CD4-positive, alpha-beta T cell treated with Interleukin-10 for 1 hour (primary cell): ENCODE measurements at regions not wholly inside any gene's neighbourhood (a gene's known extent, or its start where the extent isn't known, plus 50 kb on each side); places are given as distances from the start of the nearest gene placed in this dataset.

Experiments
- DNase-seq: peaks from one replicate; pipeline ENCODE4 v3.0.0-alpha.2; 2020

GRCh38 chr13:52975969-52976368 is 52.6 kb upstream of the OLFM4 start:
- DNase-seq = no peak

DNA sequence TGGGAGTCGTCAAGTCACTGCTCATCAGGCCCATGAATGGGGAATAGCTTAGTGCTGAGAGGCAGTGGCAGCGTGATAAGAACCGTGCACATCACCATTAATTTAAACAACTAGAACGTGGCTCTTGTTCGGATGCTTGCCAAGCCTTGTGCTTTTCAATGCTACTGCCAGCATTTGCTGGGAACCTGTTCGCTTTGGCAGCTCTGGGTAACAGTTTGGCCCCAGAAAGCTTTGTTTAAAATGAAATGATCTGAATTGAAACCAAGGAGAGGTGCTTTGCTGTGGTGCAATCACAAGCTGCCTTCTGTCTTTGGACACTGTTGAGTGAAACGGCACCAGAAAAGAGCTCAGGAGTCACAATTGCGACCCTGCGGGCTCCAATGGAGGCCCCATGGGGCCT is 53.5 kb upstream of the OLFM4 start:
- DNase-seq = no peak

- DNase-seq = no peak
Observed at GRCh38 chr13:52974711-52975110, 53.9 kb upstream of the OLFM4 start.

DNA sequence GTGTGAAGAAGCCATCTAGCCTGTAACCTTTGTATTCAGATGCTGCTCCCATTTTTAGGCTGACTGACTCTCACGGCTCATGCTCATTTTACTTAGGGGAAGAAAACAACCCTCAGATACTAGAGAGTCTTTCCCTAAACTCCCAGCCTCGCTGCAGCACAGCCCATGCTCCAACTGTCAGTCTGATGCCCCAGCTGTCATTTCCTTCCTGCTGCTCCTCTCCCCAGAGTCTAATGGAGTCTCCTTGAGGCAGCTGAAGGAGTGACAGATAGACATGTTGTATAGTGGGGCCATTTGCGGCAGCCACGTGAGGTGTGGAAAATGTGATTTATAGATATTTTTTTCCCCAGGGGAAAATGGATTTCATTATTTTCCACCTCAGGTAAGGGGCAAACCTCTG is 59.2 kb upstream of the OLFM4 start:
- no peak for DNase-seq

- DNase-seq = peak; percentile 66
Observed at GRCh38 chr13:52968074-52968700, 60.4 kb upstream of the OLFM4 start.

DNA sequence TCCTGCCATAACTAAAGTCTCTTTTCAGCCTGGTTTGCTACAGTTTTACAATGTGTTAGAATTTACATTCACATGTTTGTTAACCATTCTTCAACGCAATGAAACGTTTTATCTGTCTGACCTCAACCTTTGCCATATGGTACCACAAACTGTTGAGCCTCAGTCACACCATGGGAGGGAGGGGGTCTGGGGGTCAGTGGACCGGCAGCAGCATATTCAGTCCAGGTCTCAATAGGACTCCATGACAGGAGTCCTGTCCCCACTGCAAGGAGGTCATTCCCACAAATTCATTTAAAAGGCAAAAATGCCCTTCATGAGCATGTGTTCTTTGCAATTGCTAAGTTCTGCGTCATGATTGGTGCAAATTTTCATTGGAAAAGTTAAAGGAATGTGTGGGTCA is 66.6 kb upstream of the OLFM4 start:
- no peak for DNase-seq

GRCh38 chr13:52961256-52961910 is 67.2 kb upstream of the OLFM4 start:
- DNase-seq = no peak

DNA sequence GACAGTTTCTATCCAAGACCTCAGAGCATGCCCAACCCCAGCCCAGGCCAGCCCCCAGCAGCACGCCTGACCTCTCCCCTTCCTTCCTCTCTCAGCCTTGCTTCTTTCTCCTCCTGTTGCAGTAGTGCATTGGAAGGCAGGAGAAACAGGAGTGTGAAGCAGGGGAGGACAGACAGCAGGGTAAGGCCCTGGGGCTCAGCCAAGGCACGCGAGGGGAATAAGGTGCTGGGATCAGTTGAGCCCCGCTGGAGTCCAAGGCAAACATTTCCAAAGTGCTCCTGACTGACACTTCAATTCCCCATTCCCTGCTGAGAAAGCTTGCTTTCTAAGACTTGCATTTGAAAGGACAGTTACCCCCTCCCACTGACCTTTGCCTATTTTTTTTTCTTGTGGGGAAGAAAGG is 73.1 kb upstream of the OLFM4 start:
- DNase-seq = no peak

- DNase-seq = no peak
Observed at GRCh38 chr13:52954838-52955237, 73.8 kb upstream of the OLFM4 start.

GRCh38 chr13:52950436-52950956 is 78.1 kb upstream of the OLFM4 start:
- no peak for DNase-seq

DNA sequence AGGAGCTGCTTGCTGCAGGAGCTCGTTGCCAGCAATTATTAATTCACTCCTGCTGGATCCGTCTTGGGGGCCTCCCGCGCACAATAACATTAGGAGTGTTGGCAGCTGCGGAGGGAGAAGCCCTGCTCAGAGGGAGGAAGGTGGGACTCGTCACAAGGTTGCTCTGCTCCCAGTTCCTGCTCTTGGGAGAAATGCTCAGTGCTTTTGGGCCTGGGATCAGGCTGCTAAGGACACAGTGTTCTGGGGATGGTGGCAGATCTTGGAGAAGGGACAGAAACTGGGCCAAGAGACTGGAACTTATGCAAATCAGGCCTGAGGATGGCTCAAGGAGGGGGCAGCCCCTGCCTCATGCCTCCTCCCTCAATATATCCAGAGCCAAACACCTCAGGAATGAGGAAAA is 78.9 kb upstream of the OLFM4 start:
- no peak for DNase-seq

DNA sequence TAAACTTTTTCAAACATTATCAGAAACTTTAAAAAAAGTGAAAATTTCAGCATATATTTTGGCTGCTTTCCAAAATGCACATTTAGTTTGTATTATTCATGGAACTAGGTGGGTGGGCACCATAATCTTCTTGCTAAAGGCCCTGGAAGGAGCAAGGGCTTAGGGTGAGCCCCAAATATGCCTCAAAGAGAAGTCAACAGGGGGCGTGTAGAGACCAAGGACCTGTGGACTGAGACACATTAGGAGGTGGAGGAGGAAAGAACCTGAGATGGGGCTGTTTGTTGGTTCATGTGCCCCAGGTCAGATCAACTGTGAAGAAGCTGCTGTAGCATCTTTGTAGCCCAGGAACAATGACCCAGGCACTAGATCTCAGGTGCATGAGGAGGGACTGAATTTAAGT is 79.6 kb upstream of the OLFM4 start:
- no peak for DNase-seq

DNA sequence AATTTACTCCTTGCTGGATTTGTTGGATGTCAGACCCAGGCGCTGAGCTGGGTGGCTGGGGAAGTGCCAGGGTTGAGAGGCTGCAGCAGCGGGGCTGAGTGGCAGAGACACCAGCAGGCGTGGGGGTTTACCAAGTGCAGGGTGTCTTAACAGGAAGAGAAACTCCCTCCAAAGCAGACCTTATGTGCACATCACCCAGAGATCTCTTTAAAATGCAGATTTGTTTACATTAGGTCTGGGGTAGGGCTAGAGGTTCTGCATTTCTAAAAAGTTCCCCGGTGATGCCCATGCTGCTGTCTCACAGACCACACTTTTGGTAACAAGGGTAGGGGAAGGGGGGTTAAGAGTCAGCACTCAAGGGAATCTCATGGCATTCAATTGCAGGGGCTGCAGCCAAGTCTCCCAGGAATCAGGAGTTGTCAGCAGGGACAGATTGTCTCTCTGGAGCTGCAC is 80.7 kb upstream of the OLFM4 start:
- DNase-seq = no peak

DNA sequence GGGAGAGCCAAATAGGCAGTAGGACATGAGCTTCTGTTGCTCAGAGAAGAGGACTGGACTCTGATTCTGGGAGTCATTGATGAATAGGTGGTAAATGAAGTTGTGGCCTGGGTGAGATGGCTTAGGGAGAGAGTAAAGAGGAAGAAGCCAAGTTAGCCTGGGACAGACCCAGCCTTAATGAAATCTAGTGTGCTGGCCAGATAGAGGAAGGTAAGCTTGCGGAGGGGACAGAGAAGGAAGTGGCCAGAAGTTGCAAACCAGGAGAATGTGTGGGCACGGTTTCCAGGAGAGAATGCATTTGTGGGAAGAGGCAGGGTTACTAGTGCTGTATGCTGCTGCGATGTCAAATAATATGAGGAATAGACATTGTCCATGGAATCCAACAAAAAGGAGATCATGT is 83.3 kb upstream of the OLFM4 start:
- no peak for DNase-seq

DNA sequence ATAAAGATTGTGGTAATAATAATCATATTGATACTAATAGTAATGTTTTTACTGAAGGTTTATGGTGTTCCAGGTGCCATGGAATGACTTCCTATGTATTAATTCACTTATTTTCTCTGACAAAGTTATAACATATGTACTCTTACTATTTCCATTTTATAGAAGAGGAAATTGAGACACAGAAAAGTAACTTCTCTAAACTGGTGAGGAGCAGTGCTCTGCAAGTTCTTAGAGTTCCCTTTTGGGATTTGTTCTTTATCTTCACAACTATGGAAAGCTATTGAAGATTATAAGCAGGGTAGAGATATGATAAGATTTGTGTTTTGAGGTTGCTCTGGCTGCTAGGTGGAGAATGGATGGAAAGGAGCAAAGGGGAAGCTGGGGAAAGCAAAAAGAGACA is 83.9 kb upstream of the OLFM4 start:
- DNase-seq = no peak

GRCh38 chr13:52938065-52938464 is 89.6 kb upstream of the PCDH8 start:
- DNase-seq = no peak

GRCh38 chr13:52936806-52937205 is 88.4 kb upstream of the PCDH8 start:
- DNase-seq = no peak

DNA sequence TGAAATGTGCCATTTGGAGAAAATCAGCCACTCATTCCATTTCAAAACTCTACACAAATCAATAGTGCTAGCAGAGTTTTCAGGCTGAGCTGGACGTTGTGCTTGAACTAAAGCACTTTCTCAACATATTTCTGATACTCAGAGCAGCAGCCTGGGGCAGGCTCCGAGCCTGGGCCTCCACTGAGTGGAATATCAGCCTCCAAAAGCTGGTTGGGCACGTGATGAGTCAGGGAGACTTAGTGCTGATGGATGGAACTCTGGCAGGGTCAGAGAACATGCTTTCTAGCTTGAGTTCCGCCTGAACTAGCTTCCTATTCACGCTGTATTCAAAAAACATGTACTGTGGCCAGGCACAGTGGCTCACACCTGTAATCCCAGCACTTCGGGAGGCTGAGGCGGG is 85.8 kb upstream of the PCDH8 start:
- no peak for DNase-seq

DNA sequence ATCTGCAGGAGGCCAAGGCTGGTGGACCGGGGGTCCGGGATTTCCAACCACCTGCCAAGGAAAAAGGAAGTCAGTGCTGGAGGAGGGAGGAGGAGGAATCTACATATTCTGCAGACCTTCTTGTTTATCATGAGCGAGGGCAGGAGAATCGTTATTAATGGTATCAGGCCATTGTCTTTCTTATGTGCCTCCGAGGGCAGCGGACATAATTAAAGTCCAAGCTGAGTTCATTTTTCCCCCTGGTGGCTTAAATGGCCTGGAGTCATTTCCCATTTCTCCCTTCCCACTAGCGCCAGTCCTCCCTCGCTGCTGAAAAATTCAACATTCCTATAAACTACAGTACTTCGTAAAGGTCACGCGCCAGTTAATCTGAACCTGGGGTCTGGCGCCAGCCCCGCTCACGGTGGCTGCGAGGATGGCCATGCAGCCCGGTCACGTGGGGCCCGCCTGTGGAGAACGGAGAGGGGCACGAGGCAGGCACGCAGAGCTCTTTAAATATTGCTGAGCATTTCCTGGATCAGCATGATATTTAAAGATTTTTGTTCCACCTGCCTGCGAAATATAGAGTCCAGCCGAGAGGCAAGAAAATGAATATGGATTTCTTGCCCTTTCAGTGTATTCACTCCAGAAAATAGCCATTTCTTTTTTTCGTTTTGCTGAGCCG is 85.2 kb upstream of the PCDH8 start:
- no peak for DNase-seq

GRCh38 chr13:52933099-52933498 is 84.7 kb upstream of the PCDH8 start:
- DNase-seq = no peak

DNA sequence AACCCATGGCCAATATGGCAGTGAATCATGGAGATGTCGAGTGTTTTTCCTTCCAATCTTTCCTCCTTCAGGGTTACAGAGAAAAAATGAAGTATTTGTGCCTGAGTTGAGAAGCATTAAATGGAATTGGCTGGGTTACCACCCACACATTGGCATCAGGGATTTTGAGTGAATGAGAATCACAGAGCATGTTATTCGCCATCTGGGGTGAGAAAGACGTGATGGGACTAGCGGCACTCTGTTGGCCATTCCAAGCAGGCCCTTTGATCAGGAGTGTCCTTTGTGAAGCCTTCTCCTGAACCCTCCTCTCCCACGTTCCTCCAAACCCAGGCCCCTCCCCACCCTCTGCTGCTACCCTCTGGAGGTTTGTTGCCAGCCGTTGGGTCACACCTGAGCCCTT is 84.2 kb upstream of the PCDH8 start:
- no peak for DNase-seq

GRCh38 chr13:52931539-52932431 is 83.3 kb upstream of the PCDH8 start:
- DNase-seq = no peak

- no peak for DNase-seq
Observed at GRCh38 chr13:52931131-52931530, 82.7 kb upstream of the PCDH8 start.
